Right atrium auricular region (tissue), 2 donors: ENCODE measurements at regions not wholly inside any gene's neighbourhood (a gene's known extent, or its start where the extent isn't known, plus 50 kb on each side); places are given as distances from the start of the nearest gene placed in this dataset.

Source experiments
- DNase-seq: peaks from one replicate; pipeline ENCODE4 v3.0.0-alpha.2; 2019; ENCODE audit warnings: low spot score
- H3K27ac ChIP-seq, 2 donors: fragments of 200-600 bp; sonication (generic); 1 replicate in 1 of 2; 2 replicates in 1 of 2; pipeline ENCODE4 v1.5.1; 2016 to 2019
- H3K27me3 ChIP-seq, 2 donors: fragments of 200-600 bp; sonication (generic); one replicate each; pipeline versions ENCODE4 v1.5.1 to v1.6.0; 2017 to 2019
- H3K36me3 ChIP-seq: fragments of 200-600 bp; sonication (generic); one replicate; pipeline ENCODE4 v1.5.1; 2016
- H3K4me1 ChIP-seq, 2 donors: fragments of 200-600 bp; sonication (generic); one replicate each; pipeline versions ENCODE4 v1.5.1 to v1.6.0; 2017 to 2019
- H3K4me3 ChIP-seq, 2 donors: fragments of 200-600 bp; sonication (generic); 1 replicate in 1 of 2; 2 replicates in 1 of 2; pipeline ENCODE4 v1.5.1; 2017 to 2019; ENCODE audit warnings: mild to moderate bottlenecking in 1 of 2, moderate library complexity in 1 of 2
- H3K9me3 ChIP-seq, 2 donors: fragments of 200-600 bp; sonication (generic); one replicate each; pipeline ENCODE4 v1.5.1; 2019
- CTCF ChIP-seq, 2 donors: fragments of 200-600 bp; sonication (generic); IDR thresholded peaks; one replicate each; pipeline ENCODE4 v1.5.1; 2019; ENCODE audit warnings: antibody characterized with exemption in 2 of 2

DNA sequence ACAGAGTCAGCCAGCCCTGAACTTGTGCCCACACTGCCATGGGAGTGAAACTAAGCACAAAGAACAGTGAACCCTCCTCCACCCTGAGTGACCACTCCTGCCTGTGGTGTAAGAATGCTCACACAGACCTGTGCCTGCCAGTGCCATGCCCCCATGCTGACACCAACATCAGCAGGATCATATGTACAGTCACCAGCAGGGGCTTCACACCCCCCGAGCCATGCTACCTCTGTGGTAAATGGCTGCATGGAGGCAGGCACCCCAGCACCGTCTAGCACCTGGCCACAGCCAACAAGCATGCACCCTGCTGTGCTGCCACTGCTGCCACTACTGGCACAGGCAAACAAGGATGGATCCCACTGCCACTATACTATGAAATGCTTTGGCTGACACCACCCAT is 344.4 kb upstream of the CCDC196 start:
- no peak overlapping the region for H3K4me3 ChIP-seq
- no peak overlapping the region for H3K27ac ChIP-seq
- H3K4me1 ChIP-seq, result peaks cover 0 to 18% of the 10 kb centered on the region in 2 donors
- no peak for TF ChIP-seq CTCF (IDR thresholded peaks at IDR 0.05)
- H3K9me3 ChIP-seq, result no peaks in the 10 kb centered on the region
- no peaks in the 10 kb centered on the region for H3K27me3 ChIP-seq
- no peaks in the 10 kb centered on the region for H3K36me3 ChIP-seq
- DNase-seq, result no peak

DNA sequence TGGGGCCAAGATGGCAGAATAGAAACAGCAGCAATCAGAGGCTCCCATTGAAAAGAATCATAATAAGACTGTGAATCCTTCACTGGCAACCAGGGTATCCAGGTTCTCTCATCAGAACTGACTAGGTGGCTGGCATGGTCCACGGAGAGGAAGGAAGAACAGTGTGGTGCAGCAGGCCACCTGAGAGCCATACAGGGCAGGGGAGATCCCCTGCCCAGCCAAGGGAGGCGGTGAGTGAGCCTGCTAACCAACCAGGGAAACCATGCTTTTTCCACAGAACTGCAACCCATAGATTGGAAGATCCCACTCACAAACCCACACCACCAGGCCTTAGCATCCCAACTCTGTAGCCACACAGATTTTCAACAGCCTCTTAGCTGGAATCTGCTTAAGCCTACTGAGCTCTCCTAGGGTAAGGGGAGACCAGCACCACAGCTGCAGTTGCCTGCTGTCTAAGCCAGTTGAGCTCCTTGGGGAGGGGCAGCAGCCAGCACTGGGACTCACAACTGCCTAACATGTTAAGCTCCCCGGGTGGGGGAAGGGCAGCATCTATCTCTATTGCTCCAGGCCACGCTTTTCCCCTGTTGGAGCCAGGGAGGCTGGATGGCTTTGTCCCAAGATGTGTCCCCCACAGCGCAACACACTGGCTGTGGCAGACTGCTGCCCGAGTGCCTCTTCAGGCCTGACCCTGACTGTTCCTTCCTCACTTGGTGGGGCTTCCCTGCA is 342.6 kb upstream of the CCDC196 start:
- no peak for DNase-seq
- Histone ChIP-seq H3K27me3 (no peaks in the 10 kb centered on the region), H3K9me3 (no peaks in the 10 kb centered on the region), H3K4me1 (peaks cover 0 to 18% of the 10 kb centered on the region in 2 donors), H3K36me3 (no peaks in the 10 kb centered on the region), H3K27ac (no peak overlapping the region), H3K4me3 (no peak overlapping the region)
- TF ChIP-seq CTCF (IDR thresholded peaks at IDR 0.05), result no peak

GRCh38 chr14:66152302-66152701 is 333.9 kb upstream of the CCDC196 start:
- TF ChIP-seq CTCF (IDR thresholded peaks at IDR 0.05), result no peak
- no peaks in the 10 kb centered on the region for H3K9me3 ChIP-seq
- no peak for DNase-seq
- no peak overlapping the region for H3K4me3 ChIP-seq
- H3K27me3 ChIP-seq, result no peaks in the 10 kb centered on the region
- no peaks in the 10 kb centered on the region for H3K4me1 ChIP-seq
- no peak overlapping the region for H3K27ac ChIP-seq
- no peaks in the 10 kb centered on the region for H3K36me3 ChIP-seq

DNA sequence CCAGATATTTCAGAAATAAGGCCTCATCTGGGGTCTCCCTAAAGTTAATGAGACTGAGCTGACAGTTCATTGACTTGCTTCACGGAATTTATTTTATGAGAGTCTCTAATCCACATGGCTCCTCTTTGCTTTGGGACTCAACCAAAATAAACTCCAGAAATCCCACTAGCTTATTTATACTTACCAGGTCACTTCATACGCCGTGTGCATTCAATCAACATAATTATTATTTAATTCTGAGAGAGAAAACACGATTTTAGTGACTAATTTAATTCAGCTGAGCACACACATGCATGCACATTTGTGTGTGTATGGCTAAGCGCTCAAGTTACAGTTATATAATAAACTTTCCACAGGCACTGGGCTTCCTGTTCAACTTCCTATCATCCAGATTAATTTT is 333.4 kb upstream of the CCDC196 start:
- no peak for TF ChIP-seq CTCF (IDR thresholded peaks at IDR 0.05)
- no peaks in the 10 kb centered on the region for H3K4me1 ChIP-seq
- H3K36me3 ChIP-seq, result no peaks in the 10 kb centered on the region
- DNase-seq, result no peak
- no peak overlapping the region for H3K27ac ChIP-seq
- no peaks in the 10 kb centered on the region for H3K9me3 ChIP-seq
- H3K27me3 ChIP-seq, result no peaks in the 10 kb centered on the region
- H3K4me3 ChIP-seq, result no peak overlapping the region

GRCh38 chr14:66163023-66163422 is 323.1 kb upstream of the CCDC196 start:
- Histone ChIP-seq H3K9me3 (no peaks in the 10 kb centered on the region), H3K27ac (no peak overlapping the region), H3K36me3 (no peaks in the 10 kb centered on the region), H3K27me3 (no peaks in the 10 kb centered on the region), H3K4me1 (no peaks in the 10 kb centered on the region), H3K4me3 (no peak overlapping the region)
- no peak for DNase-seq
- no peak for TF ChIP-seq CTCF (IDR thresholded peaks at IDR 0.05)

GRCh38 chr14:66165337-66165736 is 320.8 kb upstream of the CCDC196 start:
- H3K36me3 ChIP-seq, result no peaks in the 10 kb centered on the region
- no peaks in the 10 kb centered on the region for H3K4me1 ChIP-seq
- H3K9me3 ChIP-seq, result no peaks in the 10 kb centered on the region
- DNase-seq, result no peak
- TF ChIP-seq CTCF (IDR thresholded peaks at IDR 0.05), result no peak
- H3K27ac ChIP-seq, result no peak overlapping the region
- H3K4me3 ChIP-seq, result no peak overlapping the region
- H3K27me3 ChIP-seq, result no peaks in the 10 kb centered on the region
